NOMO-1 treated with DMSO at 0.1 percent for 48 hours (cell line): ENCODE measurements at regions not wholly inside any gene's neighbourhood (a gene's known extent, or its start where the extent isn't known, plus 50 kb on each side); places are given as distances from the start of the nearest gene placed in this dataset.
"Not testable (repeated sequence)": the region's sequence is repeated elsewhere in the genome, so short reads cannot be mapped to it uniquely, and the experiment has no call there.

ENCODE experiments used
- DNase-seq: peaks from one replicate; lab custom pipeline; 2025; ENCODE audit not compliant: unreplicated experiment; lab: John Stamatoyannopoulos, UW

DNA sequence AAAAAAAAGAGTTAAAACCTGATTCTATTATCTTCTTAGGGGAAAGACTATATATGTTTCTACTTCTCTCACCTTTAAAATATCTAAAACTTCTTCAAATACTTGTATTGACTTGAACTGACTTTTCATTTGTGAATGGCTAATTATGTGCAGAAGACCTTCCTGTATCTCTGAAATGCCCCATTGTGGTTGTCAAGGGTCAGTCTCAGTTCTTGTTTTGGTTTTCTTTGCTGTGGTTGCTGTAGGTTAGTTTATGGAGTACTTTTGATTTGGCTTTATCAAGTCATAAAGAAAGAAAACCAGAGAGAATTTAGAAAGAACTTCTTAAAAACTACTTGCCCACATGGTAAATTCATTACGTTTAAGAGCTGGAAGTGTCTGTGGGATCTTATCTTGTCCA lies 345.3 kb upstream of the POU1F1 start:
- peak; percentile 17 for DNase-seq

DNA sequence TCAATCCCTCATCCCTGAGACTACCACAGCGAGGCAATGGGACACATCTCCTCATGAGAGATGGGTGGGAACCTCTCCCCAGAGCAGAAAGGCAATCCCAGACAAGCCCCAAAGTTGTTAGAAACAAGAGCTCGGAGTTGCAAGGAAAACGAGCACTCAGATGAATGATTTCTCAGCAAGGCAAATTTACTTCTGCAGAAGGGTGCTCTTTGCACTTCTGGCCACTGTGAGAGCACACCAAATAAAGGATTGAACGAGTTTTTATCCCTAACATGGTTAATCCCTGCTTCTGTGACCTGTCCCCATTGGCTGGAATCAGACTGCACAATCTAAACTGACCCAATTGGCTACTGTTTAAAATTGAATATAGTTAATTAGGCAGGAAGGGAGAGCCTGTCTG lies 339.1 kb upstream of the POU1F1 start:
- no peak for DNase-seq

DNA sequence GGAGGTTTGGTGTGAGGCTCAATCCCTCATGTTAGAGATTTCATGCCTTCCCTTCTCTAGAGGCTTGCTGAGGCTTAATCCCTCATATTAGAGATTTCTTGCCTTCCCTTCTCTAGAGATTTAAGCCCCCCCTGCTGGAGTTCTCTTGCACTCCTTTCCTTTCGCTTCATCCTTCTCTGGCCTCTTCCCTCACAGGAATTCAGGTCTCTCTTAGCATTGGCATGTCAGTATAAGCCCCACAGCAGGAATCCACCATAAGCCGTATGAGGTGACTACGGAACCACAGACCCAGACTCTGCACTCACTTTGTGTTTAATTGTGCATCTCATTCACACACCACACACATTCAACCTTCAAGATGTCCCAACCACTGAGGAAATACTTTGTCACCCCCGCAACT lies 338.6 kb upstream of the POU1F1 start:
- DNase-seq = no peak

DNA sequence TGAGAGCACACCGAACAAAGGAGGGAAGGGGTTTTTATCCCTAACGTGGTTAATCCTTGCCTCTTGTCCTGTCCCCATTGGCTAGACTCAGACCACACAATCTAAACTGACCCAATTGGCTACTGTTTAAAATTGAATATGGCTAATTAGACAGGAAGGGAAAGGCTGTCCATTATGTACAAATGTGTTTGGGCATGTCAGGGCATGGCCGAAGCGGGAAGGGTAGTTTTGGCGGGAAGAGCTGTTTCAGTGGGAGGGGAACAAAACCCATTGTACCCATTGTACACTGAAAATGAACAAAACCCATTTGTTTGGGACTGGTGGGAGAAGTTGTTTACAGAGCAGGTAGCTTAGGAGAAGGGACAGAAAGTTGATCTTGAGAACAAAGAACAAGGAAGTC lies 330.9 kb upstream of the POU1F1 start:
- DNase-seq = no peak

DNA sequence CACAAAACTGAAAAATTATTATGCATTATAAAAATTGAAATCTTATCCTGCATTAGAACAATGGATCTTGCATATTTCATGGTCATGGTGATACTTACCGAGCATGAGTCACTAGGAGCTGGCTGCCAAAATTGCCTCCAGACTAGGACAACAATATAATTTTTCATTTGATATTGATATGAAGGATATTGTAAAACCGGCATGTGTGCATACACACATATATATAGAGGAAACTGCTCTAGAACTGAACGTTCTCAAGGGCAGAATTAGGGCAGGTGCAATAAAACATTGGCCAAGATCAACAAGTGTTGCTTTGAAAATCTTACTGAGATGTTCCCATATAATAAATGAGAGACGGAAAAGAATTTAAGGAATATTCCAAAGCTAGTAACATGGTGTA lies 319.4 kb upstream of the POU1F1 start:
- no peak for DNase-seq

DNA sequence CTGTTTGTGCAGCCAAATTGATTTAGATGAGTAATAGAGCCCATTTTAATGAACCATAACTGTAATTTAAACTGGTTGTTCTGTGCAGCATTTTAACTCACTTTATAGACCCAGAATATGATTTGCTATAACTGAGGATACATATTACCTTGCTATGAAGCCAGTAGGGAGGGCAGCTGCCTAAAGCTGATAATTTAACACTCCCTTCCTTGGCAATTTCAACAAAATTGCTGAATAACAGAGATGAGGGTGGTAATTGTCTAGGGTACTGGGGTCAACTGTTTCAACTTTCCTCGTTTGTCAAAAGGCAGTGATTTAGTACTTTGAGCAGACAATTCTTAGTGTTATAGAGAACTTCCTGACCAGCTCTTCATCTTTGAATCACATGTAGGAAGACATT lies 304.9 kb upstream of the POU1F1 start:
- no peak for DNase-seq

DNA sequence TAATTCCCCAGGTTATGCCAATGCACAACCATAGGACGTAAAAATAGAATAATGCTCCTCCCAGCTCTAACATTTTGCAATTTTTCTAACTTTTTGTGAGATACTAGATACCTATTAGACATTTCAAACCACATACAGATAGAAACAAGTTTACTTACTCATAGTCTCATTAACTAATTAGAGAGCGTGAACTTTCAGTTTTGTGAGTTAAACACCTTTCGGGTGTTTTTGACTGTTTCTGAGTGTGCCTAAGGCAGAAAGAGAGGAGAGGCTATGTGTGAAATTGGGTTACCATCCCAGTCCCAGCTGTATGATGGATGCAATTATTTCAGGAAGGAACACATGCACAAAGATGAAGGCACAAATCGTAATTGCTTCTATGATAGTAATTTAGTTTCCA lies 300.4 kb upstream of the POU1F1 start:
- DNase-seq = no peak

DNA sequence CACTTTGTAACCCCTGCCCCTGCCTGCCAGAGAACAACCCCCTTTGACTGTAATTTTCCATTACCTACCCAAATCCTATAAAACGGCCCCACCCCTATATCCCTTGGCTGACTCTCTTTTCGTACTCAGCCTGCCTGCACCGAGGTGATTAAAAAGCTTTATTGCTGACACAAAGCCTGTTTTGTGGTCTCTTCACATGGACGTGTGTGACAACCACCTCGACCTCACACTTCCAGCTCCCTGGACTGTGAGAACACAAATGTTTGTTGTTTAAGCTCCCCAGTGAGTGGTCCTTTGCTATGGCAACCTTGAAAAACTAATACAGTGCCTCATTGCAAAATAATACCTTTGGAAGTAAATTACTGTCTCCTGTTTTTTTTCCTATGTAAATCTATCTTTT lies 299.2 kb upstream of the POU1F1 start:
- DNase-seq = no peak

DNA sequence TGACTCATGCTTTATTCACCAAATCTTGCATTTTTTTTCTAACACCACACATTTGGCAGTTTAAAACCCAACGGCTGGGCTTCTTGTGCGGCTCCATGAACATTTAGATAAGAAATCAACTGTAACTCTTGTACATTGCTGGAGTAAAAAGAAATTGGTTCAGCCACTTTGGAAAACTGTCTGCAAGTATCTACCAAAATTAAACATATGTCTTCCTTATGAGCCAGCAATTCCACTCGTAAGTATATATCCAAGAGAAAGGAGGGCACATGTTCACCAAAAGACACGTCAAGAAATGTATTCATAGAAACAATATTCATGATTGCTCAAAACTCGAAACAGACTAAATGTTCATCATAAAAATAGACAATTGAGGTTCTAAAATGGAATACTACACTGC lies 291.9 kb upstream of the POU1F1 start:
- DNase-seq = no peak

DNA sequence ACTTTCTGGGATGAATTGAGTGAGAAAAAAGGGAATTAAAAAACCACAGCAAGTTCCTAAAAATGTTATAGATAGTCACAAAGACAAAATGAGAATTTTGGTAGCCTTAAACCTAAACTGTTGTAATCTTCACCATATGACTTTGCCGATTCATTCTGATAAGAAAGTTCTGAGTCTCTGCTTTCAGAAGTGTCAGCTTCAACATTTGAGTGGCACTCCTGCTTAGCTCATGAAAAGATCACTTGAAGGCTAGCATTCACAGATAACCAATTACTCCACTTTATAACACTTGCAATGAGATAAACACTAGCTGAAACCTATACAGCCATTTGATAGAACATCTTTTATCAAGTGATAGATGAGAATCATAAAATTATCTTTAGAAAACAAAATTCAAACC lies 288.1 kb upstream of the POU1F1 start:
- DNase-seq = no peak

DNA sequence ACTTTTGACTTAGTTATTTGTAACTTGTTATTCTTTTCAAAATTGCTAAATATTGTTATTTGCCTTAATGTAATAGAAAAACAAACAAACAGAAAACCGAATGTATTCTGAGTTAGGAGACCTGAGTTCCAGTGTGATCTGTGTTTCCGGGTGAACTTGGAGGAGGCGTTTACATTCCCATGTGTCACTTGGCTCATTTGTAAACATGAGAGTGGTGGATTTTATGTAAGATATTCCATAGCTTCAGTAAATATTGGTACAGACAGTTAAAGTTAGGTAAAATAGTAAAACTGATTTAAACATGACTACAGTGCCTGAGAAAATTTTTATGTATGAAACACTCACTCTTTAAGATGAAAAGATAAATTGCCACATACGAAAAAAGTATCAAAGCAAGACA lies 287.3 kb upstream of the POU1F1 start:
- no peak for DNase-seq

DNA sequence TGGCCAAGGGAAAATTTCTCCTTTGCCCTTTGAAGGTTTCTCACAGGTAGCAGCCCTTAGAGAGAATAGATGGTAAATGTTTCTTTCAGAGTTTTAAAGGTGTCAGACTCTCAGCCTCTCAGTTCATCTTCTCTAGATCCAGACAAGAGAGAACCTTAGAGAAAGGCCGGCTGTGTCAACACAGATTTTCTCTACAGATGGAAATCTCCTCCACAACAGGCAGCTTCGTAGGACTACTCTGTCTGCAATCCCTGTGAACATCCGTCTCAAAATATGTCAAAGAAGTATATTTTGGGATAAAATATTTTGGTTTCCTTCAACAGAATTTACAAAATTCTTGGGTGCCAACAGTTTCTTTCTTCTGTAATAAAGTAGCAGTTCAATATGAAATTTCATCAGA lies 282.1 kb upstream of the POU1F1 start:
- DNase-seq = no peak

DNA sequence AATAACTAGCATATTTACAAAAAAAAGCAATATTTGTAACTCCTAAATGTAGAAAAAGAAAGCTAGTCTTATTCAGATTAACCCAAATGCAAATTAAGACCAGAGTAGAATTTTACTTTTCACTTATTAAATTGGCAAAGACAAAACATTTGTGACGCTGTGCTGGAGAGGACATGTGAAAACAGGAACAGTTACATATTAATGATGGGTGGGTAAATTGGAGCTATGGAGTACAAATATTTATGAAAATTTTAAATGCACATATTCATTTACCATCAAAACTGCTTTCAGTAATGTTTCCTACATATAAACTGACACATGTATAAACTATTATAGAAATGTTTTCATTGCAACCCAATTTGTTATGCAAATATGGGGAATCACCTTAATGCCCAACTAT lies 278.9 kb upstream of the POU1F1 start:
- no peak for DNase-seq

DNA sequence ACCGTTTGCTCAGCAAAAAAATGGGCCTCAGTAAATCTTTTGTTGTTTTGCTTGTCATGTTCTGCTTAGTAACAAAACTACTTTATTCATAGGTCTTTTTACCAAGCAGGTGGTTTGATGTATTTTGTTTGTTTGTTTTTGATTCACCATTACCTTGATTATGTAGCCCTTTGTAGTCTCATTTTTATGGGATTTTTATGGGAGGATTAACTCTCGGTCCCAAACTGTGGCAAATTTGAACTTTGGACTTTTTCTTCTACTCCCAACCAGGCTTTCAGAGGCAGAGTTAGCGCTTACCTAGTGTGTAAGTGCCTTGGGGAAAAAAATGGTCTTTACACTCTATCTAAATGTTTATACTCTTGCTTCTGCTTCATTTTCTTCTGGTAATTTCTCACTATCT lies 276.7 kb upstream of the POU1F1 start:
- DNase-seq = no peak

DNA sequence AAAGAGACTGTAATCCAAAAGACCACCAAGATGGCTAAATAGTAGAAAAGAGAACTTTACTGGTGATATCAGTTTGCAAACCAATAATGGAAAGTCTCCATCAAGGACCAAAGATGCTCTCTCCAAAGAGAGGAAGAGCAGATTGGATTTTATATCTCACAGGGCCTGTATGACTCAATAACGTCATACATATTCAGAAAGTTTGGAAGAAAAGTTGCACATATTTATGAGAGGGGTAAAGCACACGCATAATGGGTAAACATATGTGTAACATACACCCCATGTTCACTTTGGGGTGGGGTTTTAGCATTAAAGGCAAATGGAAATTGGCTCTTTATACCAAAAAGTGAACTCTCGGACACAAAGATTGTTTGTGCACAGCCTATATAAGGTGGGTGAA lies 274.5 kb upstream of the POU1F1 start:
- no peak for DNase-seq

DNA sequence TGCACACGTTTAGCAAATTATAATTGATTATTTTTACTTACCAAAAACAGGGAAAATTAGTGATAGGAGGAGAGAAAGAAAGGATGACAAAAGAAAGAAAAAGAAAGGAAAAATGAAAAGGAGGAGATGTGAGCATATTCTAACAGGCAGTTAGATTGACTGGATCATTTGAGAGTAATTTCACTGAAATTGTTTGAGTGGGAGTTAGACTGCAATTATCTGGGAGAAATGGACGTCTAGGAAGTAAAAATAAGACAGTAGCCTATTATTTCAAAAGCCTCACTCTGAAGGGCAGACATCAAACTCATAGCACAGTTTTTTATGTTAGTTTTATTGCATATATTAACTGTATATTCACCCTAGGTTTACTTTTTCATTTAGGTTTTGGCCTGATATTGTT lies 272.8 kb upstream of the POU1F1 start:
- no peak for DNase-seq

DNA sequence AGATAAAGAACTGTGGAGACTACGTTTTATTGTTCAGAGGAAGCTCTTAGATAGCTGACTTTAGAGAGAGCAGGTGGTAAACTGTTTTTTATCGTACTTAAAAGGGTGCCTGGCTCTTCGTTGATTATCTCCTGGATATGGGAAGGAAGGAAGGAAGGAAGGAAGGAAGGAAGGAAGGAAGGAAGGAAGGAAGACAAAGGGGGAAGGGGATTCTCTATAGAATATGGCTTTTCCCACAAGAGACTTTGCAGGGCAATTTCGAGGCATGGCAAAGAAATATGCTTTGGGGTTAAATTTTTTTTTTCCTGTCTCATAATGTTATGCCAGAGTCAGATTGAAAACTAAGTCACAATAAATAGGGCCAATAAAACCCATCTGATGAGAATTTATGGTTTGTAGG lies 271.9 kb upstream of the POU1F1 start:
- no peak for DNase-seq

DNA sequence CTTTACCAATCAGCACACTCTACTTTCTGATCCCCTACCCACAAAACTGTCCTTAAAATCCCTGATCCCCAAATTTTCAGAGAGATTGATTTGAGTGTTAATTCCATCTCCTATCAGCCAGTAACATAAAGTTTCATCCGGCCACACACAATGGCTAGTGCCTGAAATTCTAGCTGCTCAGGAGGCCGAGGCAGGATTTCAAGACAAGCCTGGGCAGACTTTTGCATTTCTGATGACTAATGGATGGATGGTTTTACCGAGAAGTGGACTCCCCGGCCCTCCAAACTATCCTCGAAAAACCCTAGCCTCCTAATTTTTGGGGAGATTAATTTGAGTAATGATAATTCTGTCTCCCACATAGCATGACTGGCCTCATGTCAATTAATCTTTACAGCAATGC lies 269.8 kb upstream of the POU1F1 start:
- DNase-seq = no peak

DNA sequence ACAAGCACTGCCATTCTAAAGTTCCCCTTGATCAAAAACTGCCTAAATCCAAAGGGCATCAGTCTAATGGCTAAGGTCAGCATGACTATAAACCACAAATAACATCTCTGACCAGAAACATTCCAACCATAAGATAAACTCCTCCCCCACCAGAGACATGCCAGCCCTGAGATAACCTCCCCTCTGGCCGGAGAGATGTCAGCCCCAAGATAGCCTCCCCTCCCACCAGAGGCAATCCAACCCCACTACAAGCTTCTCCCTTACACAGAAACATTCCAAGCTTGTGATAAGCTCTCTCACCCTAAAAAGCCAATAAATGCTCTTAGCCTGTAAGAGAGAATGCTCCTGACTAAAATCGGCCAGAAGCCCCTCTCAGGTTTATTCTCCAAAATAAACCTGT lies 267.0 kb upstream of the POU1F1 start:
- not testable (repeated sequence) for DNase-seq

DNA sequence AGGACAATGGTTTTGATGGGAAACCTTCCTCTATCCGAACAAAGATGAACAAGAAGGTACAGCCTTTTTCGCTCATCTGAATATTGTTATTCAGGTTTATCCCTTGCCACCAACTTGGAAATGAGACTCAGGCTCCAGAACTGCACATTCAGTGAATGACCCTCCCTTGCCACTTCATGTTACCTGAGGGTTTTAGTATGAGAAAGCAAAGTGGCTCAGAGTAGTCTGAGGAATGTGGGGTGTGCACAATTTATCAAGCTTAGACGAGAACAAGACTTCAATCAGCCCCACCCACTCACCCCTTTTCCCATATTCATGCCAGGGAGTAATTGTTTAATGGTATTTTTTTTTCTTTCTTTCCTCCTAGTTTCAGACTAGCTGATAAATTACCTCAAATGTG lies 265.3 kb upstream of the POU1F1 start:
- DNase-seq = no peak

DNA sequence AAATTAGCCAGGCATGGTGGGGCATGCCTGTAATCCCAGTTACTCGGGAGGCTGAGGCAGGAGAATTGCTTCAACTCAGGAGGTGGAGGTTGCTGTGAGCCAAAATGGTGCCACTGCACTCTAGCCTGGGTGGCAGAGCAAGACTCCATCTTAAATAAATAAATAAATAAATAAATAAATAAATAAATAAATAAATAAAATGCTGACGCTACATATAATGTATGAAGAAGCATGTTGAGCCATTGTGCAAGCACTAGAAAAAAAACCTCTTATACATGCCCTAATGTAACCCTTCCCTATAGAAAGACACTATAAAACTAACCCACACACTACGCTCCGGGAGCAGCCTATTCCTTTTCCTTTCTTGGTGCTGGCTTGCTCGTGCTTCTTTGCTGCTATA lies 262.3 kb upstream of the POU1F1 start:
- not testable (repeated sequence) for DNase-seq

DNA sequence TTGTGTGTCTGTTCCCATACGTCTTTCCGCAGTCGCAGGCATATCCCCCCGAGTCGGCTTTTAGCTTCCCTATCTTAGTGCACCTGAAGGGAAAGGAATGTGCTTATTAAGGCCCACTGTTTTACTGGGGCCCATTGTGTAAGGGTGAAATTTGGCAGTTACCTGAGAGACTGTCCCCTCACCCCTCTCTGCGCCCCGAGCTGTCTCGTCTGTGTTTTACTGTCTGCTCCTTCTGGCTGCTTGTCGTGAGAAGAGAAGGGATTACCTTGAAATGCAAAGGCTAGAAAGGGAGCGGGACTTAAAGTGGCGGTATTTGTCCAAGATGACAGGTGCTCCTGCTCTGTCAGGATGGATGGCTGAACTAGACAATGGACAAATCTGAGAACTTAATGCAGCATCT lies 233.0 kb upstream of the POU1F1 start:
- DNase-seq = no peak

DNA sequence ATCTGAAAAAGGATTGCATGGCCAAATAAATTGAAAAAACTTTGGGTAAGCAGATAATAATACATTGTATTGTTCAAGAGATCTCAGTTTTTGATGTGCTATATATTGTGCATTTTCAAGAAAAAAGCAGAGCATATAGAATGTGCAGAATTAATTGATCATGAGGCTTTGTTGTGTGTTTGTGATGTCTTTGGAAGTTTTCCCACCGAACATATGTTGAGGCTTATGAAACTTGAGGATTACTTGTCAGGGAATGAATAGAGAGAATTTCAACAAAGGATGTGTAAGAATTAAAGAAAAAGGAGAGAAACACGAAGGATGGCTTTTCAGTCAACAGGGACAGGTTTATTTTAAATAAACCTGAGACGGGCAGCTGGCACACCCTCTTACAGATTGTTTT lies 232.5 kb upstream of the POU1F1 start:
- DNase-seq = no peak

DNA sequence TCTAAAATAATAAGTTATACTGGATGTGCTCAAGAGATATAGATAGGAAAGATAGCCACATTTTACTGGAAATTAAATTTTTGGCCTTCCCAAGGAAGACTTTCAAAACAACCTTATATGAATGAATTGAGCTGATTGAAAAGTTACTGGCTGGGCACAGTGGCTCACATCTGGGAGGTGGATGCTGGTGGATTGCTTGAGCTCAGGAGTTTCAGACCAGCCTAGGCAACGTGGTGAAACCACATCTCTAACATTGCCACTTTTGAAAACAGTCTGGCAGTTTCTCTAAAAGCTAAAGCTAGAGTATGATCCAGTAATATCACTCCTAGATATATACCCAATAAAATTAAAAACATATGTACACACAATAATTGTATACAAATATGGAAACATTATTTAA lies 231.4 kb upstream of the POU1F1 start:
- DNase-seq = no peak
